HG02571 (cell line): ENCODE measurements at regions not wholly inside any gene's neighbourhood (a gene's known extent, or its start where the extent isn't known, plus 50 kb on each side); places are given as distances from the start of the nearest gene placed in this dataset.

Experiments used
- ATAC-seq: cut with Tn5 transposase; IDR thresholded peaks from one replicate; pipeline ENCODE4 v1.9.1; 2021; ENCODE audit warnings: mild to moderate bottlenecking, moderate library complexity; ENCODE audit not compliant: unreplicated experiment

DNA sequence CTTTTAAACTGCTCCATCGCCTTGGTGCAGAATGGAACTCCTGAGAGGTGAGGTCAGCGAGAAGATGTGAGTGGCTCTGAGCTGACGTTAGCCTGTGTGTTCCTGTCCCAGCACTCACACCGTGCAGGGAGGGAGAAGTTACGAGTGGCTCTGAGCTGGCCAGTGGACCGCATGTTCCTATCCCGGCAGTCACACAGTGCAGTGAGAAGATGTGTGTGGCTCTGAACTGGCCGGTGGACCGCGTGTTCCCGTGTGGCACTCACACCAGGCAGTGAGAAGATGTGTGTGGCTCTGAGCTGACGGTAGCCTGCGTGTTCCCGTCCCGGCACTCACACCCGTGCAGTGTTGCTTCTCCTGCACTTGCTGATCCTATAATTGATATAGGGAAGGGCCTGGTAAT is 59.9 kb downstream of the VCPKMT start:
- no peak for ATAC-seq

GRCh38 chr14:50057331-50057730 is 59.0 kb downstream of the VCPKMT start:
- no peak for ATAC-seq

DNA sequence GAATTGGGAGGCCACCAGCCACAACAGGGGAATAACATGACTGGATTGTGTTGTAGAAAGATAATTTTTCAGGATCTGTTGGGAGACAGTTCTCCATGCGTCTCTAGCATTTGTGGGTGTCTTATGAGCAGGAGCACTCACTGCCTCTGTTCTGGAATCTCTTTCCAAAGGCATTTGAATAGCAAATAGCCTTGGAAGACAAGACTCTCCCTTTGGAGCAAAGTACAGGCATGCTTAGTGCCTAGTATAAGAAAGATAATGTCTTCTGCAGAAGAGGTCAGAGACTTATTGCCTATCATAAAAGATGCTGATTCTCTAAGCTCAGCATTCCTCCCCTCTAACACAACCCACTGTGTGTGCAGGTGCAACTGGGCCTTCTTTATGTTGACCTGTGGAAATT is 58.3 kb downstream of the VCPKMT start:
- no peak for ATAC-seq
